Common myeloid progenitor, CD34-positive (primary cell): ENCODE measurements at regions not wholly inside any gene's neighbourhood (a gene's known extent, or its start where the extent isn't known, plus 50 kb on each side); places are given as distances from the start of the nearest gene placed in this dataset.

Experiments
- CTCF ChIA-PET: fragments of 350-600 bp; sonication (Branson Sonifier 250); formaldehyde crosslinking; loops from one replicate; lab custom pipeline; 2021; ENCODE audit warnings: antibody characterized with exemption; lab: Charles Lee
- POLR2A ChIA-PET: fragments of 350-600 bp; sonication (Branson Sonifier 250); formaldehyde crosslinking; loops from one replicate; lab custom pipeline; 2021; ENCODE audit warnings: antibody characterized with exemption; lab: Charles Lee
- DNase-seq, 3 donors: peaks; one replicate each; pipeline versions ENCODE4 v3.0.0 to v3.0.0-alpha.2; 2013
- H3K27ac ChIP-seq, 2 experiments: 1 replicate in 1 of 2; 2 replicates in 1 of 2; pipeline ENCODE4 v1.7.0; 2013; ENCODE audit warnings: inconsistent platforms in 2 of 2, low read length in 2 of 2, mild to moderate bottlenecking in 2 of 2, low read depth in 1 of 2, moderate library complexity in 1 of 2; ENCODE audit not compliant: severe bottlenecking in 2 of 2, insufficient read depth in 1 of 2, poor library complexity in 1 of 2
- H3K27me3 ChIP-seq, 5 experiments: replicated peaks in 2 of 5; 1 replicate in 3 of 5; 2 replicates in 2 of 5; pipeline versions ENCODE4 v1.6.1 to v1.7.0; 2013; ENCODE audit warnings: low read length in 4 of 5, mild to moderate bottlenecking in 2 of 5, moderate library complexity in 2 of 5, inconsistent platforms in 1 of 5; ENCODE audit not compliant: insufficient read depth in 5 of 5, control insufficient read depth in 4 of 5
- H3K36me3 ChIP-seq, 4 experiments: 1 replicate in 2 of 4; 2 replicates in 2 of 4; pipeline versions ENCODE4 v1.6.1 to v1.7.0; 2013; ENCODE audit warnings: low read length in 3 of 4, control low read depth in 1 of 4, mild to moderate bottlenecking in 1 of 4; ENCODE audit not compliant: control insufficient read depth in 4 of 4, insufficient read depth in 4 of 4
- H3K4me1 ChIP-seq, 4 experiments: 1 replicate in 3 of 4; 2 replicates in 1 of 4; pipeline versions ENCODE4 v1.6.1 to v1.7.1; 2013; ENCODE audit warnings: low read length in 3 of 4, mild to moderate bottlenecking in 3 of 4, control low read depth in 1 of 4, inconsistent platforms in 1 of 4, moderate library complexity in 1 of 4; ENCODE audit not compliant: control insufficient read depth in 4 of 4, insufficient read depth in 4 of 4; ENCODE audit errors: control extremely low read depth in 1 of 4
- H3K4me3 ChIP-seq, 7 experiments: 1 replicate in 4 of 7; 2 replicates in 3 of 7; pipeline versions ENCODE4 v1.5.1 to v1.7.0; 2013; ENCODE audit warnings: mild to moderate bottlenecking in 7 of 7, low read length in 6 of 7, moderate library complexity in 6 of 7, inconsistent platforms in 2 of 7, low read depth in 2 of 7, control low read depth in 1 of 7; ENCODE audit not compliant: insufficient read depth in 4 of 7, control insufficient read depth in 1 of 7; ENCODE audit errors: extremely low read depth in 1 of 7
- H3K9me3 ChIP-seq, 5 experiments: 1 replicate in 4 of 5; 2 replicates in 1 of 5; pipeline versions ENCODE4 v1.6.1 to v1.7.1; 2013; ENCODE audit warnings: low read length in 4 of 5, mild to moderate bottlenecking in 2 of 5, inconsistent platforms in 1 of 5, low read depth in 1 of 5, moderate library complexity in 1 of 5; ENCODE audit not compliant: control insufficient read depth in 4 of 5, insufficient read depth in 2 of 5; ENCODE audit errors: control extremely low read depth in 1 of 5
- WGBS: methylation state at CpG from one replicate; pipeline ENCODE4 v1.1.5; 2013; ENCODE audit not compliant: insufficient coverage; 5-methylcytosine and 5-hydroxymethylcytosine counted together

GRCh38 chrX:123080065-123080464 is 104.0 kb upstream of the GRIA3 start:
- H3K27ac ChIP-seq: no peak overlapping the region
- no peaks in the 10 kb centered on the region for H3K27me3 ChIP-seq
- CTCF ChIA-PET: no interaction called here
- POLR2A ChIA-PET: no interaction called here
- no CpG with 5 or more reads among the region's 4 CpGs for WGBS
- DNase-seq: no peak
- H3K4me3 ChIP-seq: no peak overlapping the region
- no peaks in the 10 kb centered on the region for H3K4me1 ChIP-seq
- no peaks in the 10 kb centered on the region for H3K9me3 ChIP-seq
- H3K36me3 ChIP-seq: no peaks in the 10 kb centered on the region

- DNase-seq: no peak
- H3K9me3 ChIP-seq: no peaks in the 10 kb centered on the region
- ChIA-PET POLR2A (no interaction called here), CTCF (no interaction called here)
- no peaks in the 10 kb centered on the region for H3K4me1 ChIP-seq
- H3K27ac ChIP-seq: no peak overlapping the region
- no peak overlapping the region for H3K4me3 ChIP-seq
- no peaks in the 10 kb centered on the region for H3K27me3 ChIP-seq
- H3K36me3 ChIP-seq: no peaks in the 10 kb centered on the region
These were observed 102.3 kb upstream of the GRIA3 start for GRCh38 chrX:123081776-123082175.

- Histone ChIP-seq H3K9me3 (no peaks in the 10 kb centered on the region), H3K27me3 (no peaks in the 10 kb centered on the region), H3K27ac (no peak overlapping the region), H3K4me1 (no peaks in the 10 kb centered on the region), H3K36me3 (no peaks in the 10 kb centered on the region), H3K4me3 (no peak overlapping the region)
- ChIA-PET POLR2A (no interaction called here), CTCF (no interaction called here)
- WGBS: 76% methylated on average over 2 of the region's 2 CpGs
- DNase-seq: no peak
These were observed 100.2 kb upstream of the GRIA3 start for GRCh38 chrX:123083924-123084323.

- Histone ChIP-seq H3K27ac (no peak overlapping the region), H3K4me1 (no peaks in the 10 kb centered on the region), H3K36me3 (no peaks in the 10 kb centered on the region), H3K4me3 (no peak overlapping the region), H3K27me3 (no peaks in the 10 kb centered on the region), H3K9me3 (no peaks in the 10 kb centered on the region)
- POLR2A ChIA-PET: no interaction called here
- no peak for DNase-seq
- CTCF ChIA-PET: no interaction called here
- 86% methylated on average over 2 of the region's 2 CpGs for WGBS
These were observed 99.3 kb upstream of the GRIA3 start for GRCh38 chrX:123084797-123085196.

GRCh38 chrX:123085311-123085940 is 98.7 kb upstream of the GRIA3 start:
- no peaks in the 10 kb centered on the region for H3K36me3 ChIP-seq
- H3K27ac ChIP-seq: no peak overlapping the region
- no peaks in the 10 kb centered on the region for H3K9me3 ChIP-seq
- CTCF ChIA-PET: no interaction called here
- no peak overlapping the region for H3K4me3 ChIP-seq
- H3K27me3 ChIP-seq: no peaks in the 10 kb centered on the region
- DNase-seq: no peak
- H3K4me1 ChIP-seq: no peaks in the 10 kb centered on the region
- POLR2A ChIA-PET: no interaction called here
- 63% methylated on average over 2 of the region's 5 CpGs for WGBS

GRCh38 chrX:123086768-123087167 is 97.3 kb upstream of the GRIA3 start:
- CTCF ChIA-PET: no interaction called here
- DNase-seq: no peak
- H3K36me3 ChIP-seq: no peaks in the 10 kb centered on the region
- 38% methylated on average over 1 of the region's 2 CpGs for WGBS
- no peaks in the 10 kb centered on the region for H3K4me1 ChIP-seq
- H3K4me3 ChIP-seq: no peak overlapping the region
- H3K27ac ChIP-seq: no peak overlapping the region
- POLR2A ChIA-PET: no interaction called here
- H3K9me3 ChIP-seq: no peaks in the 10 kb centered on the region
- H3K27me3 ChIP-seq: no peaks in the 10 kb centered on the region

- Histone ChIP-seq H3K27me3 (no peaks in the 10 kb centered on the region), H3K4me3 (no peak overlapping the region), H3K4me1 (no peaks in the 10 kb centered on the region), H3K27ac (no peak overlapping the region), H3K36me3 (no peaks in the 10 kb centered on the region), H3K9me3 (no peaks in the 10 kb centered on the region)
- ChIA-PET POLR2A (interaction anchor here (0.6 kb wide), 1 partner anchor 9 kb away, joined by 4 read pairs; no protein-coding TSS in a partner anchor), CTCF (no interaction called here)
- no peak for DNase-seq
These were observed 96.8 kb upstream of the GRIA3 start for GRCh38 chrX:123087326-123087725.
